HCT116 (cell line): ENCODE measurements at regions not wholly inside any gene's neighbourhood (a gene's known extent, or its start where the extent isn't known, plus 50 kb on each side); places are given as distances from the start of the nearest gene placed in this dataset.

ENCODE experiments used
- CEBPB ChIP-seq: IDR thresholded peaks from 2 replicates; pipeline ENCODE4 v1.6.1; 2012; ENCODE audit warnings: low read depth
- ELF1 ChIP-seq: IDR thresholded peaks from 2 replicates; pipeline ENCODE4 v1.6.1; 2012; ENCODE audit warnings: low read depth, borderline replicate concordance
- EZH2 ChIP-seq: fragments of 200-600 bp; sonication (generic); IDR thresholded peaks from 2 replicates; pipeline ENCODE4 v1.6.1; 2017; ENCODE audit warnings: antibody characterized with exemption, mixed run types
- EZH2phosphoT487 ChIP-seq: fragments of 200-600 bp; IDR thresholded peaks from 2 replicates; pipeline ENCODE4 v1.6.1; 2018; ENCODE audit warnings: antibody characterized with exemption, borderline replicate concordance
- MAX ChIP-seq: IDR thresholded peaks from 2 replicates; pipeline ENCODE4 v1.6.1; 2012
- POLR2A ChIP-seq: IDR thresholded peaks from 2 replicates; pipeline ENCODE4 v1.7.0; 2011; ENCODE audit warnings: borderline replicate concordance; ENCODE audit not compliant: insufficient read depth, insufficient read length; ENCODE audit errors: extremely low read depth
- POLR2AphosphoS5 ChIP-seq: IDR thresholded peaks from 2 replicates; pipeline ENCODE4 v1.6.1; 2011; ENCODE audit warnings: mild to moderate bottlenecking, low read depth, low read length, moderate library complexity
- RAD21 ChIP-seq: IDR thresholded peaks from 2 replicates; pipeline ENCODE4 v1.6.1; 2012; ENCODE audit warnings: low read depth, mild to moderate bottlenecking
- SIN3A ChIP-seq: IDR thresholded peaks from 2 replicates; pipeline ENCODE4 v1.6.1; 2012; ENCODE audit warnings: low read depth
- ZFX ChIP-seq: fragments of 450-650 bp; IDR thresholded peaks from 2 replicates; pipeline ENCODE4 v1.6.1; 2017
- ZNF274 ChIP-seq: fragments of 200-500 bp; sonication (Bioruptor generic); IDR thresholded peaks from 2 replicates; pipeline ENCODE4 v1.6.1; 2014; ENCODE audit warnings: mild to moderate bottlenecking, low read depth, low read length, inconsistent platforms
- TF ChIP-seq, protein P1 (sequence below), 3 experiments: fragments of 200-600 bp in 1 of 3; sonication (generic) in 1 of 3; IDR thresholded peaks in 2 of 3; conservative IDR thresholded peaks in 1 of 3; 2 replicates each; pipeline ENCODE4 v1.5.1; 2012 to 2017; ENCODE audit warnings: low read depth in 2 of 3, low read length in 2 of 3, antibody characterized with exemption in 1 of 3, borderline replicate concordance in 1 of 3, control low read depth in 1 of 3, mild to moderate bottlenecking in 1 of 3, mixed read lengths in 1 of 3, mixed run types in 1 of 3, moderate library complexity in 1 of 3; ENCODE audit not compliant: insufficient read depth in 1 of 3

DNA sequence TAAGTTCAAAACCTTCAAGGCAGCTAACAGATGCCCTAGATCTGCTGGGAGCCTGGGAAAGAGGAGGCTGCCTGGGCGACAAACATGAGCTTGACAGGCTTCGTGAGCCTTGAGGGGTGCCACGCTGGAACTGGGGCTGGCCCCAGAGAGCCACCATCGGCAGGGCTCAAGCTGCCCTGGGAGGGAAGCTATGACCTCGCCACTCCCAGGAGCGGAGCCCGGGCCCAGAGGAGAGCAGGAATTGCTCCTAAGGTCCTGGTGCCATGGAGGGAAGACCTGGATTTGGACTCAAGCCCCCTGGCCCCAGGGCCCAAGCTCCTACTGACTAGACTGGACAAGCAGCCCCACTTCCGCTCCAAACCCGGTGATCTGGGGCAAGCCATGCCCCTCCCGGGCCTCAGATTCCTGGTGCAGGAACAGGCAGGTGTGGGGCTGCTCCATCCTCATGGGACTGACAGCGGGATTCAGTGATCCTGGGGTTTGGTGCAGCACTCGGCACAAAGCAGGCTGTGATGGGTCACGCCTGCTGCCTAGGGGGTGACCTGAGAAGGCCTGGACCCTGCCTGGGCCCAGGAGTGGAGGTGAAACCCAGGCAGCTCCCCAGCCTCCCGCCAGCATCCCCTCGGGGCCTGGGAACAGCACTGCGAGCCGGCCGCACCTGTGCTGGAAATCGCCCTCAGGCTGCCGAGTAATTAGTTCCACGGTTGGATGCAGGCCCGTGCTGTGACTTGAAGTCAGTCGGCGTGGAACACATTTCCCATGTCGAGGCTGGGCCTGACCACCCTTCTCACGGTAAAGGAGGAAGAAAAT is 246.9 kb downstream of the NDUFA10 start:
- TF ChIP-seq POLR2A = no peak
- no peak for TF ChIP-seq SIN3A
- TF ChIP-seq MAX = no peak
- TF ChIP-seq, protein P1, sequence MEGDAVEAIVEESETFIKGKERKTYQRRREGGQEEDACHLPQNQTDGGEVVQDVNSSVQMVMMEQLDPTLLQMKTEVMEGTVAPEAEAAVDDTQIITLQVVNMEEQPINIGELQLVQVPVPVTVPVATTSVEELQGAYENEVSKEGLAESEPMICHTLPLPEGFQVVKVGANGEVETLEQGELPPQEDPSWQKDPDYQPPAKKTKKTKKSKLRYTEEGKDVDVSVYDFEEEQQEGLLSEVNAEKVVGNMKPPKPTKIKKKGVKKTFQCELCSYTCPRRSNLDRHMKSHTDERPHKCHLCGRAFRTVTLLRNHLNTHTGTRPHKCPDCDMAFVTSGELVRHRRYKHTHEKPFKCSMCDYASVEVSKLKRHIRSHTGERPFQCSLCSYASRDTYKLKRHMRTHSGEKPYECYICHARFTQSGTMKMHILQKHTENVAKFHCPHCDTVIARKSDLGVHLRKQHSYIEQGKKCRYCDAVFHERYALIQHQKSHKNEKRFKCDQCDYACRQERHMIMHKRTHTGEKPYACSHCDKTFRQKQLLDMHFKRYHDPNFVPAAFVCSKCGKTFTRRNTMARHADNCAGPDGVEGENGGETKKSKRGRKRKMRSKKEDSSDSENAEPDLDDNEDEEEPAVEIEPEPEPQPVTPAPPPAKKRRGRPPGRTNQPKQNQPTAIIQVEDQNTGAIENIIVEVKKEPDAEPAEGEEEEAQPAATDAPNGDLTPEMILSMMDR (IDR thresholded peaks at IDR 0.05 in 2 of 3, conservative IDR thresholded peaks at IDR 0.05 in 1 of 3; ENCODE audit: borderline replicate concordance in 1 of 3, insufficient read depth in 1 of 3, low read depth in 2 of 3, low read length in 2 of 3) = no peak
- no peak for TF ChIP-seq EZH2phosphoT487
- no peak for TF ChIP-seq CEBPB
- no peak for TF ChIP-seq POLR2AphosphoS5
- no peak for TF ChIP-seq RAD21
- TF ChIP-seq EZH2 = no peak
- TF ChIP-seq ZNF274 = no peak
- no peak for TF ChIP-seq ELF1
- no peak for TF ChIP-seq ZFX
